ENCODE measurements at regions not wholly inside any gene's neighbourhood (a gene's known extent, or its start where the extent isn't known, plus 50 kb on each side); places are given as distances from the start of the nearest gene placed in this dataset.

DNA sequence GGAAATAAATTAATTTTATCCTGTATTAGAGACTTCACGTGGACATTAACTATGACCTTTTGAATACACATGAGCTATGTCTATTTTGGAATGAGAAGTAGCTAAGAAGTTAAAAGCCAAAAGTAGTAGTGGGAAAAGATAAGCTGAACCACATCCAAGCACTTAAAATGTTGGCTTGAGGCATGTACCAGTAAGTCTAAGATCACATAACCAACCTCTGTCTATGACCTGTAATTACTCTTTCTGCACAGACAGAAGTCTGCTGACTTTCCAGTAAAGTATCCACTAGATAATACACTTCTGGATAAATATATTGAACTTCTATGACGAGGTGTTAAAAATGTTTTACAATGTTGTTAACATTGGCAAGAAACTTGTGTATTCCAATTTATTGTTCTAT is 68.7 kb downstream of the LIG4 start:
- Histone ChIP-seq H3K36me3 (ENCODE audit: insufficient read depth, low read length) (no peaks in the 10 kb centered on the region), H3K9me3 (ENCODE audit: control insufficient read depth in 1 of 2, insufficient read depth in 1 of 2, low read length in 2 of 2) (no peaks in the 10 kb centered on the region), H3K27ac (ENCODE audit: low read depth in 1 of 2, low read length in 2 of 2) (no peak overlapping the region), H3K4me3 (ENCODE audit: low read length) (no peak overlapping the region), H3K27me3 (ENCODE audit: control insufficient read depth in 1 of 2, insufficient read depth in 2 of 2, low read length in 2 of 2) (peaks cover 0 to 2% of the 10 kb centered on the region in 2 experiments), H3K4me1 (ENCODE audit: insufficient read depth, low read length) (no peaks in the 10 kb centered on the region)
- no peak overlapping the region for H3K27ac Mint-ChIP-seq
- intact Hi-C loops (cut with DNase I, micrococcal nuclease) = no loop called here
- TF ChIP-seq, protein P1, sequence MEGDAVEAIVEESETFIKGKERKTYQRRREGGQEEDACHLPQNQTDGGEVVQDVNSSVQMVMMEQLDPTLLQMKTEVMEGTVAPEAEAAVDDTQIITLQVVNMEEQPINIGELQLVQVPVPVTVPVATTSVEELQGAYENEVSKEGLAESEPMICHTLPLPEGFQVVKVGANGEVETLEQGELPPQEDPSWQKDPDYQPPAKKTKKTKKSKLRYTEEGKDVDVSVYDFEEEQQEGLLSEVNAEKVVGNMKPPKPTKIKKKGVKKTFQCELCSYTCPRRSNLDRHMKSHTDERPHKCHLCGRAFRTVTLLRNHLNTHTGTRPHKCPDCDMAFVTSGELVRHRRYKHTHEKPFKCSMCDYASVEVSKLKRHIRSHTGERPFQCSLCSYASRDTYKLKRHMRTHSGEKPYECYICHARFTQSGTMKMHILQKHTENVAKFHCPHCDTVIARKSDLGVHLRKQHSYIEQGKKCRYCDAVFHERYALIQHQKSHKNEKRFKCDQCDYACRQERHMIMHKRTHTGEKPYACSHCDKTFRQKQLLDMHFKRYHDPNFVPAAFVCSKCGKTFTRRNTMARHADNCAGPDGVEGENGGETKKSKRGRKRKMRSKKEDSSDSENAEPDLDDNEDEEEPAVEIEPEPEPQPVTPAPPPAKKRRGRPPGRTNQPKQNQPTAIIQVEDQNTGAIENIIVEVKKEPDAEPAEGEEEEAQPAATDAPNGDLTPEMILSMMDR (IDR thresholded peaks at IDR 0.05) = no peak
- DNase-seq (no peak), ATAC-seq (ENCODE audit: poor library complexity) (no peak)
- CTCF ChIA-PET = interaction anchor here (0.9 kb wide), 1 partner anchor 9 kb away, joined by 4 read pairs; no protein-coding TSS in a partner anchor
- H3K4me1 Mint-ChIP-seq (ENCODE audit: low read depth) = no peaks in the 10 kb centered on the region
- no peak overlapping the region for H3K4me3 Mint-ChIP-seq
- H3K9me3 Mint-ChIP-seq = no peaks in the 10 kb centered on the region
- no peaks in the 10 kb centered on the region for H3K36me3 Mint-ChIP-seq (ENCODE audit: low read depth)
- peaks cover 15% of the 10 kb centered on the region for H3K27me3 Mint-ChIP-seq
- POLR2A ChIA-PET = no interaction called here

DNA sequence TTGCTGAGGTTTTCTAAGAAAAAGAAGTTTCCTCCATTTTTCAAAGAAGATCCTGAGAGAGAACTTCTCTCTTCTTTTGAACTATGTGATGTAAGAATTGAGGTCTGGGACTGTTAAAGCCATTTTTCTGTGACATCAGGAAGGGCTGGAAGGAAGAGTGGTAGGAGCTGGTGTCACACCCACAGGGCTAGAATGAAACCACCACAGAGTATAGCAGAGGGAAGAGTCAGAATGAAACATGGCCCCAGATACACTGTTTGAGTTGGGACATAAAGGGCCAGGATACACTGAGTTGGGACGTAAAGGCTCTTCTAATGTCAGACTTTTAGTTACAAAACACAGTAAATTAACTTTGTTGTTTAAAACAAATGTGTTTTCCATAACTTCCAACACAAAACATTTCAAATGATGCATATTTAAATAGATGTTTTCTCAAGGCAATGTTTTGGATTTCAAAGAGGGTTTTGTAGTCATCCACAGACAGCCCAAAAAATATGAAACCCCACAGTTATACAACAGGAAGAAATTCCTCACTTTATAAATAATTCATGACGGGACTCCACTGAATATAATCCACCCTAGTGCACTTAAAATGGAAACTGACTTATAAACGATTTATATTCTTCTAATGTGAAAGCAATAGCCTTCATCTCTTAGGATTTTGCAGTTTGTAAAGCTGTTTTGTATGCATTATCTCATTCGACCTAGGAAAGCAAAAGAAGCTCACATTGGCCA is 72.5 kb downstream of the LIG4 start:
- no peak for DNase-seq
- Histone ChIP-seq H3K9me3 (ENCODE audit: control insufficient read depth in 1 of 2, insufficient read depth in 1 of 2, low read length in 2 of 2) (no peaks in the 10 kb centered on the region), H3K27ac (ENCODE audit: low read depth in 1 of 2, low read length in 2 of 2) (no peak overlapping the region), H3K4me1 (ENCODE audit: insufficient read depth, low read length) (no peaks in the 10 kb centered on the region), H3K4me3 (ENCODE audit: low read length) (no peak overlapping the region), H3K36me3 (ENCODE audit: insufficient read depth, low read length) (no peaks in the 10 kb centered on the region), H3K27me3 (ENCODE audit: control insufficient read depth in 1 of 2, insufficient read depth in 2 of 2, low read length in 2 of 2) (peaks cover 0 to 4% of the 10 kb centered on the region in 2 experiments)
- no peaks in the 10 kb centered on the region for H3K4me1 Mint-ChIP-seq (ENCODE audit: low read depth)
- H3K27ac Mint-ChIP-seq = no peak overlapping the region
- H3K9me3 Mint-ChIP-seq = no peaks in the 10 kb centered on the region
- intact Hi-C loops (cut with DNase I, micrococcal nuclease) = no loop called here
- no peak overlapping the region for H3K4me3 Mint-ChIP-seq
- H3K36me3 Mint-ChIP-seq (ENCODE audit: low read depth) = no peaks in the 10 kb centered on the region
- TF ChIP-seq, protein P1 (IDR thresholded peaks at IDR 0.05) = no peak
- POLR2A ChIA-PET = no interaction called here
- CTCF ChIA-PET = no interaction called here
- peaks cover 18% of the 10 kb centered on the region for H3K27me3 Mint-ChIP-seq
- ATAC-seq (ENCODE audit: poor library complexity) = no peak

DNA sequence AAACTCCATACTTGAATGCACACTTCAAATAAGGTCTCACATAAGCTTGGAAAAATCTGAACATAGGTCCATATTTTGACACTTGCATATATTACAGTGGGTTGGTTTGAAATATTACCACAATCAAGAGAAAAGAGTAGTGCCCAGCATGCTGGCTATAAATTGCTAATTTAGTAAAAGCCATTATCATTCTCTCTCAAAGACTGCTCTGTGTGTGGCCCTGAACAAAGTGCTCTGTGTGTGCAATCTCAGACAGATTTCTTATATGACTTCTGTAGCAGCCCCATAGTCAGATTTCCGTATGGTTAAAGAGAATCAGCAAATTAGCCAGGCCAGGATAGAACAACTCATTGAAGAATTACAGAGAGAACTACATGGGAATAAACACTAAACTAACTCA is 78.2 kb downstream of the LIG4 start:
- Mint-ChIP-seq H3K36me3 (ENCODE audit: low read depth) (no peaks in the 10 kb centered on the region), H3K27me3 (peaks cover 17% of the 10 kb centered on the region), H3K9me3 (no peaks in the 10 kb centered on the region), H3K27ac (no peak overlapping the region), H3K4me1 (ENCODE audit: low read depth) (no peaks in the 10 kb centered on the region), H3K4me3 (no peak overlapping the region)
- ATAC-seq (ENCODE audit: poor library complexity) = no peak
- no peak for DNase-seq
- no peaks in the 10 kb centered on the region for H3K9me3 ChIP-seq (ENCODE audit: control insufficient read depth in 1 of 2, insufficient read depth in 1 of 2, low read length in 2 of 2)
- no peaks in the 10 kb centered on the region for H3K4me1 ChIP-seq (ENCODE audit: insufficient read depth, low read length)
- H3K36me3 ChIP-seq (ENCODE audit: insufficient read depth, low read length) = no peaks in the 10 kb centered on the region
- CTCF ChIA-PET = no interaction called here
- no peak overlapping the region for H3K4me3 ChIP-seq (ENCODE audit: low read length)
- H3K27me3 ChIP-seq (ENCODE audit: control insufficient read depth in 1 of 2, insufficient read depth in 2 of 2, low read length in 2 of 2) = peaks cover 0 to 4% of the 10 kb centered on the region in 2 experiments
- intact Hi-C loops (cut with DNase I, micrococcal nuclease) = no loop called here
- POLR2A ChIA-PET = no interaction called here
- TF ChIP-seq, protein P1 (IDR thresholded peaks at IDR 0.05) = no peak
- H3K27ac ChIP-seq (ENCODE audit: low read depth in 1 of 2, low read length in 2 of 2) = no peak overlapping the region

All from CD4-positive, alpha-beta T cell (primary cell).